K562 (cell line): ENCODE measurements at regions not wholly inside any gene's neighbourhood (a gene's known extent, or its start where the extent isn't known, plus 50 kb on each side); places are given as distances from the start of the nearest gene placed in this dataset.

Source experiments
- ATAC-seq: fragments of 200-7000 bp; cut with Tn5 transposase; 3 replicates; pipeline ENCODE4 v1.9.1; 2020; ENCODE audit warnings: moderate library complexity
- BruUV-seq: library from RNA; stranded (reverse); fragments of 400-500 nt; replicated peaks from 2 replicates; lab custom pipeline; 2021; lab: Mats Ljungman, UMichigan
- CTCF ChIA-PET: fragments of 300-600 bp; formaldehyde crosslinking; extraction: SDS; loops from one replicate; lab custom pipeline; 2021; ENCODE audit warnings: low intra/inter-chr PET ratio; lab: Yijun Ruan, JAX
- POLR2A ChIA-PET: fragments of 300-600, 350-650 bp; sonication (Branson Sonifier 250); formaldehyde crosslinking; extraction: SDS; loops from one replicate; lab custom pipeline; 2021; ENCODE audit warnings: antibody characterized with exemption, inconsistent platforms; lab: Yijun Ruan, JAX
- DNase-seq, 4 experiments: peaks; one replicate each; pipeline versions ENCODE4 v3.0.0 to v3.0.0-alpha.2; 2011 to 2018; ENCODE audit warnings: low spot score in 3 of 4, mixed read lengths in 3 of 4; ENCODE audit errors: extremely low read depth in 1 of 4
- FAIRE-seq: peaks from 2 replicates; lab custom pipeline; 2011; peaks lifted over from hg19 to GRCh38; lab: Jason Lieb, UNC
- H2AFZ ChIP-seq: 2 replicates; pipeline ENCODE4 v1.6.0; 2011; ENCODE audit warnings: low read depth, low read length, control low read depth, inconsistent platforms
- H3K27ac ChIP-seq: fragments of 200-600 bp; 3 replicates; pipeline ENCODE4 v1.8.0; 2011; ENCODE audit warnings: low read depth, mild to moderate bottlenecking, control low read depth, inconsistent platforms, low read length, moderate library complexity, mixed read lengths; ENCODE audit errors: extremely low read depth
- H3K27me3 ChIP-seq, 2 experiments: fragments of 300-600 bp in 1 of 2; 2 replicates in 1 of 2; 3 replicates in 1 of 2; pipeline versions ENCODE4 v1.6.0 to v1.8.0; 2011; ENCODE audit warnings: inconsistent platforms in 2 of 2, low read length in 2 of 2, mild to moderate bottlenecking in 1 of 2, mixed read lengths in 1 of 2, moderate library complexity in 1 of 2; ENCODE audit not compliant: control insufficient read depth in 2 of 2, insufficient read depth in 2 of 2
- H3K36me3 ChIP-seq: fragments of 300-600 bp; 3 replicates; pipeline ENCODE4 v1.8.0; 2011; ENCODE audit warnings: mild to moderate bottlenecking, low read length, inconsistent platforms; ENCODE audit not compliant: control insufficient read depth, insufficient read depth
- H3K4me1 ChIP-seq, 2 experiments: fragments of 200-600 bp in 1 of 2; replicated peaks in 1 of 2; 2 replicates in 1 of 2; 3 replicates in 1 of 2; pipeline versions ENCODE4 v1.5.1 to v1.8.0; 2011; ENCODE audit warnings: inconsistent platforms in 2 of 2, low read length in 2 of 2, mild to moderate bottlenecking in 1 of 2, mixed read lengths in 1 of 2, moderate library complexity in 1 of 2; ENCODE audit not compliant: control insufficient read depth in 2 of 2, insufficient read depth in 2 of 2
- H3K4me2 ChIP-seq: 2 replicates; pipeline ENCODE4 v1.6.1; 2011; ENCODE audit warnings: low read length, control low read depth, inconsistent platforms, mixed read lengths; ENCODE audit not compliant: insufficient read depth
- H3K4me3 ChIP-seq: fragments of 200-600 bp; sonication (generic), shearing (Covaris generic); 2 replicates; pipeline ENCODE4 v1.5.1; 2016; ENCODE audit warnings: control low read depth, inconsistent platforms
- H3K79me2 ChIP-seq: fragments of 200-600 bp; 3 replicates; pipeline ENCODE4 v1.8.0; 2011; ENCODE audit warnings: low read length, inconsistent platforms; ENCODE audit not compliant: control insufficient read depth, insufficient read depth
- H3K9ac ChIP-seq, 2 experiments: 2 replicates each; pipeline versions ENCODE4 v1.6.0 to v1.6.1; 2011; ENCODE audit warnings: low read depth in 2 of 2, low read length in 2 of 2, control low read depth in 1 of 2, inconsistent platforms in 1 of 2, mild to moderate bottlenecking in 1 of 2, mixed read lengths in 1 of 2; ENCODE audit not compliant: insufficient read depth in 1 of 2
- H3K9me1 ChIP-seq: one replicate; pipeline ENCODE4 v1.6.0; 2011; ENCODE audit warnings: inconsistent platforms, mild to moderate bottlenecking, low read length, moderate library complexity; ENCODE audit not compliant: control insufficient read depth, insufficient read depth
- H3K9me3 ChIP-seq: replicated peaks from 2 replicates; pipeline ENCODE4 v1.5.1; 2011; ENCODE audit warnings: low read depth, low read length, inconsistent platforms; ENCODE audit not compliant: control insufficient read depth, insufficient read depth
- H4K20me1 ChIP-seq: replicated peaks from 2 replicates; pipeline ENCODE4 v1.6.1; 2011; ENCODE audit warnings: low read length, inconsistent platforms, mixed read lengths; ENCODE audit not compliant: control insufficient read depth, insufficient read depth
- HMGN3 ChIP-seq: IDR thresholded peaks from 2 replicates; pipeline ENCODE4 v1.6.1; 2011; ENCODE audit warnings: borderline replicate concordance, low read depth, mild to moderate bottlenecking, mixed read lengths, low read length; ENCODE audit not compliant: insufficient read length; ENCODE audit errors: extremely low read depth
- NELFE ChIP-seq: IDR thresholded peaks from 2 replicates; pipeline ENCODE4 v1.6.1; 2011; ENCODE audit warnings: mild to moderate bottlenecking; ENCODE audit not compliant: insufficient read depth, insufficient read length
- PHB ChIP-seq: fragments of 250-450 bp; sonication (Bioruptor Pico); IDR thresholded peaks from 2 replicates; pipeline ENCODE4 v1.5.0; 2021
- POLR2A ChIP-seq: fragments of 450-650 bp; conservative IDR thresholded peaks from 2 replicates; pipeline ENCODE4 v1.6.1; 2016
- SMARCE1 ChIP-seq: fragments of 450-650 bp; IDR thresholded peaks from 2 replicates; pipeline ENCODE4 v1.7.1; 2016; ENCODE audit warnings: mild to moderate bottlenecking
- TBP ChIP-seq: optimal IDR thresholded peaks from 2 replicates; pipeline ENCODE3; 2011; ENCODE audit warnings: low read depth, low read length, improper control_type of control experiment
- TEAD2 ChIP-seq: fragments of 450-650 bp; IDR thresholded peaks from 2 replicates; pipeline ENCODE4 v1.6.1; 2016; ENCODE audit warnings: missing genetic modification characterization, control low read depth, missing compliant biosample characterization
- ZBTB17 ChIP-seq: fragments of 450-650 bp; formaldehyde crosslinking; IDR thresholded peaks from 2 replicates; pipeline ENCODE4 v1.4.0; 2020; ENCODE audit warnings: mild to moderate bottlenecking
- ZNF316 ChIP-seq: fragments of 450-650 bp; IDR thresholded peaks from 2 replicates; pipeline ENCODE4 v1.6.1; 2016
- ZNF507 ChIP-seq: conservative IDR thresholded peaks from 2 replicates; pipeline ENCODE4 v1.6.1; 2017; ENCODE audit warnings: missing genetic modification characterization, missing compliant biosample characterization
- WGBS: fragments of 100-300 bp; shearing (Covaris generic); methylation state at CpG from one replicate; pipeline ENCODE4 v1.1.6; 2016; ENCODE audit warnings: low coverage, mixed read lengths; ENCODE audit not compliant: insufficient coverage; ENCODE audit errors: missing lambda C conversion rate; 5-methylcytosine and 5-hydroxymethylcytosine counted together
- in situ Hi-C: fragments of 300-500 bp; cut with MboI; formaldehyde crosslinking; loops from 4 replicates; pipeline ENCODE4 v1.15.0; 2018; ENCODE audit warnings: inconsistent platforms, mixed read lengths
- intact Hi-C: fragments of 100-400 bp; cut with micrococcal nuclease; formaldehyde crosslinking; loops from 2 replicates; pipeline ENCODE4 v1.14.2; 2022
- TF ChIP-seq, protein P1 (sequence below), 2 experiments: fragments of 450-650 bp in 1 of 2; sonication (generic) in 1 of 2; formaldehyde crosslinking in 1 of 2; IDR thresholded peaks; 2 replicates each; pipeline versions ENCODE4 v1.7.1 to v1.9.0; 2016 to 2022; ENCODE audit warnings: inconsistent platforms in 1 of 2, mild to moderate bottlenecking in 1 of 2, missing genetic modification reagents in 1 of 2

DNA sequence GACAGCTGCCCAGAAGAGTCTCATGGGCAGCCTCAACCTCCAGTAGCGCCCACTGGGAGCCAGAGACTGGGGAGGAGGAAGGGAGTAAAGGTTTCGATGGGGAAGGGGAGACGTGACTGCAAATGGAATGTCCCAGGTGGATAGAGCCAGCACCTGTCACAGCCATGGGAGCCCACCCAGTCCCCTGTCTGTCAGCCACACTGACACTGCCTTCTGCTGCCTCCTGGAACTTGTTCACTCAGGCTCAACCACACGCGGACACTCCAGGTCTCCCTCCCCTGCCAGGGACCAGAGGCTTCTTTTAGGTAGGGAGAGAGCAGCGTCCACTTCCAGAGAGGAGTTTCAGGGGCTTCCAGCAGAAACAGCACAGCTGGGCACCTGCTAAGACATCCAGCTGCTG, 346.3 kb downstream of the NPHP4 start:
- Histone ChIP-seq H2AFZ (no peak overlapping the region), H3K27me3 (peaks cover 18 to 63% of the 10 kb centered on the region in 2 experiments; a peak in 3 of 5 replicates), H3K36me3 (no peaks in the 10 kb centered on the region), H4K20me1 (0 out of 2 replicates have a peak, but pooled peaks cover 6% of the 10 kb centered on the region), H3K27ac (no peak overlapping the region), H3K4me3 (no peak overlapping the region), H3K4me2 (no peak overlapping the region), H3K9me1 (no peaks in the 10 kb centered on the region), H3K79me2 (no peaks in the 10 kb centered on the region), H3K9ac (no peak overlapping the region), H3K9me3 (no peaks in the 10 kb centered on the region), H3K4me1 (no peaks in the 10 kb centered on the region; a peak in 1 of 5 replicates)
- ATAC-seq (no peak), FAIRE-seq (no peak), DNase-seq (no peak)
- WGBS, result 0% methylated on average over 6 of the region's 6 CpGs
- TF ChIP-seq, protein P1, sequence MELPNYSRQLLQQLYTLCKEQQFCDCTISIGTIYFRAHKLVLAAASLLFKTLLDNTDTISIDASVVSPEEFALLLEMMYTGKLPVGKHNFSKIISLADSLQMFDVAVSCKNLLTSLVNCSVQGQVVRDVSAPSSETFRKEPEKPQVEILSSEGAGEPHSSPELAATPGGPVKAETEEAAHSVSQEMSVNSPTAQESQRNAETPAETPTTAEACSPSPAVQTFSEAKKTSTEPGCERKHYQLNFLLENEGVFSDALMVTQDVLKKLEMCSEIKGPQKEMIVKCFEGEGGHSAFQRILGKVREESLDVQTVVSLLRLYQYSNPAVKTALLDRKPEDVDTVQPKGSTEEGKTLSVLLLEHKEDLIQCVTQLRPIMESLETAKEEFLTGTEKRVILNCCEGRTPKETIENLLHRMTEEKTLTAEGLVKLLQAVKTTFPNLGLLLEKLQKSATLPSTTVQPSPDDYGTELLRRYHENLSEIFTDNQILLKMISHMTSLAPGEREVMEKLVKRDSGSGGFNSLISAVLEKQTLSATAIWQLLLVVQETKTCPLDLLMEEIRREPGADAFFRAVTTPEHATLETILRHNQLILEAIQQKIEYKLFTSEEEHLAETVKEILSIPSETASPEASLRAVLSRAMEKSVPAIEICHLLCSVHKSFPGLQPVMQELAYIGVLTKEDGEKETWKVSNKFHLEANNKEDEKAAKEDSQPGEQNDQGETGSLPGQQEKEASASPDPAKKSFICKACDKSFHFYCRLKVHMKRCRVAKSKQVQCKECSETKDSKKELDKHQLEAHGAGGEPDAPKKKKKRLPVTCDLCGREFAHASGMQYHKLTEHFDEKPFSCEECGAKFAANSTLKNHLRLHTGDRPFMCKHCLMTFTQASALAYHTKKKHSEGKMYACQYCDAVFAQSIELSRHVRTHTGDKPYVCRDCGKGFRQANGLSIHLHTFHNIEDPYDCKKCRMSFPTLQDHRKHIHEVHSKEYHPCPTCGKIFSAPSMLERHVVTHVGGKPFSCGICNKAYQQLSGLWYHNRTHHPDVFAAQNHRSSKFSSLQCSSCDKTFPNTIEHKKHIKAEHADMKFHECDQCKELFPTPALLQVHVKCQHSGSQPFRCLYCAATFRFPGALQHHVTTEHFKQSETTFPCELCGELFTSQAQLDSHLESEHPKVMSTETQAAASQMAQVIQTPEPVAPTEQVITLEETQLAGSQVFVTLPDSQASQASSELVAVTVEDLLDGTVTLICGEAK (IDR thresholded peaks at IDR 0.05), result no peak
- TF ChIP-seq, protein P1 (CRISPR knock-in tag; IDR thresholded peaks at IDR 0.05), result no peak
- TF ChIP-seq ZBTB17 (CRISPR knock-in tag), result no peak
- TF ChIP-seq POLR2A, result no peak
- TF ChIP-seq ZNF316, result no peak
- TF ChIP-seq SMARCE1, result no peak
- TF ChIP-seq TEAD2, result no peak
- TF ChIP-seq NELFE, result no peak
- no peak for TF ChIP-seq ZNF507 (tag)
- no peak for TF ChIP-seq HMGN3
- no peak for TF ChIP-seq PHB (CRISPR knock-in tag)
- TF ChIP-seq TBP, result no peak
- BruUV-seq, result no TSS peak
- in situ Hi-C loops (no loop called here), intact Hi-C loops (no loop called here)
- ChIA-PET CTCF (no interaction called here), POLR2A (interaction anchor here (0.6 kb wide), 1 partner anchor 141 kb away, joined by 3 read pairs; no protein-coding TSS in a partner anchor)
